Esophagus squamous epithelium (tissue), 5 donors: ENCODE measurements at regions not wholly inside any gene's neighbourhood (a gene's known extent, or its start where the extent isn't known, plus 50 kb on each side); places are given as distances from the start of the nearest gene placed in this dataset.
"Not testable (repeated sequence)": the region's sequence is repeated elsewhere in the genome, so short reads cannot be mapped to it uniquely, and the experiment has no call there.

Source experiments
- DNase-seq: peaks from one replicate; lab custom pipeline; 2025; lab: John Stamatoyannopoulos, UW
- H3K27ac ChIP-seq, 4 donors: fragments of 200-600 bp; sonication (generic); one replicate each; pipeline ENCODE4 v1.5.1; 2016 to 2019; ENCODE audit warnings: mild to moderate bottlenecking in 1 of 4
- H3K27me3 ChIP-seq, 4 donors: fragments of 200-600 bp; sonication (generic); 1 replicate in 3 of 4; 2 replicates in 1 of 4; pipeline versions ENCODE4 v1.5.1 to v1.6.0; 2017 to 2021; ENCODE audit warnings: antibody characterized with exemption in 1 of 4
- H3K36me3 ChIP-seq, 3 donors: fragments of 200-600 bp; sonication (generic); one replicate each; pipeline ENCODE4 v1.5.1; 2016 to 2019
- H3K4me1 ChIP-seq, 3 donors: fragments of 200-600 bp; sonication (generic); one replicate each; pipeline ENCODE4 v1.5.1; 2017 to 2019
- H3K4me3 ChIP-seq, 4 donors: fragments of 200-600 bp; sonication (generic); 1 replicate in 3 of 4; 2 replicates in 1 of 4; pipeline ENCODE4 v1.5.1; 2016 to 2019; ENCODE audit warnings: mild to moderate bottlenecking in 2 of 4, moderate library complexity in 1 of 4
- H3K9me3 ChIP-seq, 3 donors: fragments of 200-600 bp; sonication (generic); one replicate each; pipeline ENCODE4 v1.5.1; 2016 to 2019
- POLR2A ChIP-seq, 4 donors: fragments of 450-650 bp; IDR thresholded peaks; one replicate each; pipeline ENCODE4 v1.6.1; 2017; ENCODE audit warnings: antibody characterized with exemption in 4 of 4, mild to moderate bottlenecking in 4 of 4, moderate library complexity in 3 of 4
- WGBS, 2 donors: methylation state at CpG; one replicate each; pipeline ENCODE4 v1.1.5; 2018; 5-methylcytosine and 5-hydroxymethylcytosine counted together
- intact Hi-C: fragments of 100-400 bp; cut with DNase I; formaldehyde crosslinking; loops from one replicate; pipeline ENCODE4 v1.15.0; 2022
- TF ChIP-seq, protein P1 (sequence below), 6 experiments: fragments of 450-650 bp in 4 of 6; fragments of 200-600 bp in 2 of 6; sonication (generic) in 2 of 6; IDR thresholded peaks; one replicate each; pipeline ENCODE4 v1.5.1; 2016 to 2019; ENCODE audit warnings: antibody characterized with exemption in 6 of 6, mild to moderate bottlenecking in 4 of 6, moderate library complexity in 4 of 6
- donor health status: DM: yes; HTN: yes; CAD: no.

DNA sequence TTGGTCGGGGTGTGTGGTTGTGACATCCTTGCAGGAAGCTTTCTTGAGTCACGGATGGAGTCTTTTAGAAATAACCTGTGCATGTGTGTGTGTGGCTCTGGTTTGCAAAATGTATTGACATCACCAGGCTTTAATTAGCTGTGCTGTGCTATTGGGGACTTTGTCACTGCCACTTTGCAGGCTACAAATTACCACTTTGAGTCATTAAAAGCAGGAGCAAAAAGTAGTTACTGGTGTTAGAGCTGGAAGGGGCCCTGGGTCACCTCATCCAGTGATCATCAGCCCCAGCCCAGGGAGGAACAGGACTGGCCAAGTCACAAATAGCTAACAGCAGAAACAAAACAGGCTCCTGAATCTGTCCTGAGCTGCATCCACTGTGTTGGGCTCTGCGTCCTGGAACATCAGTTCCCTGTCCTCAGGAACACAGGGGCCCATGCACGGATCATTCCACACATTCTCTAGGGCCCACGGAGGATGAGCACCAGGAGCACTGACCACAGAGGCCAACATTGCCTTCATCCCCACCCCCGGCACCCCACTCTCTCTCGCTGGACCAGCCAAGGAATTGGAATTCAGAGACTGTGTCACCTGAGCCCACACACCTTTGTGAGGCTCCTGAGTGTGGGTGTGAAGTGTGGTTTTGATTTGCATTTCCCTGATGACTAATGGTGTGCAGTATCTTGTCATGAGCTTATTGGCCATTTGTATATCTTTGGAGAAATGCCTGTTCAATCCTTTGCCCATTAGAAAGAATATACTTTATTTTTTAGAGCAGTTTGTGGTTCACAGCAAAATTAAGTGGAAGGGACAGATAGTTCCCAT lies 280.1 kb upstream of the C1orf174 start:
- no peak for DNase-seq
- no peak overlapping the region for H3K4me3 ChIP-seq
- H3K9me3 ChIP-seq = no peaks in the 10 kb centered on the region
- H3K4me1 ChIP-seq = no peaks in the 10 kb centered on the region
- H3K36me3 ChIP-seq = no peaks in the 10 kb centered on the region
- intact Hi-C loops = no loop called here
- no peak for TF ChIP-seq POLR2A (IDR thresholded peaks at IDR 0.05)
- TF ChIP-seq, protein P1, sequence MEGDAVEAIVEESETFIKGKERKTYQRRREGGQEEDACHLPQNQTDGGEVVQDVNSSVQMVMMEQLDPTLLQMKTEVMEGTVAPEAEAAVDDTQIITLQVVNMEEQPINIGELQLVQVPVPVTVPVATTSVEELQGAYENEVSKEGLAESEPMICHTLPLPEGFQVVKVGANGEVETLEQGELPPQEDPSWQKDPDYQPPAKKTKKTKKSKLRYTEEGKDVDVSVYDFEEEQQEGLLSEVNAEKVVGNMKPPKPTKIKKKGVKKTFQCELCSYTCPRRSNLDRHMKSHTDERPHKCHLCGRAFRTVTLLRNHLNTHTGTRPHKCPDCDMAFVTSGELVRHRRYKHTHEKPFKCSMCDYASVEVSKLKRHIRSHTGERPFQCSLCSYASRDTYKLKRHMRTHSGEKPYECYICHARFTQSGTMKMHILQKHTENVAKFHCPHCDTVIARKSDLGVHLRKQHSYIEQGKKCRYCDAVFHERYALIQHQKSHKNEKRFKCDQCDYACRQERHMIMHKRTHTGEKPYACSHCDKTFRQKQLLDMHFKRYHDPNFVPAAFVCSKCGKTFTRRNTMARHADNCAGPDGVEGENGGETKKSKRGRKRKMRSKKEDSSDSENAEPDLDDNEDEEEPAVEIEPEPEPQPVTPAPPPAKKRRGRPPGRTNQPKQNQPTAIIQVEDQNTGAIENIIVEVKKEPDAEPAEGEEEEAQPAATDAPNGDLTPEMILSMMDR (IDR thresholded peaks at IDR 0.05) = no peak
- WGBS, 2 donors = 47 to 83% methylated on average over 2 to 5 of the region's 7 CpGs
- no peaks in the 10 kb centered on the region for H3K27me3 ChIP-seq
- H3K27ac ChIP-seq = no peak overlapping the region

GRCh38 chr1:4186486-4186885 lies 286.4 kb upstream of the C1orf174 start:
- H3K4me3 ChIP-seq, H3K4me1 ChIP-seq, DNase-seq, H3K9me3 ChIP-seq, intact Hi-C loops, H3K36me3 ChIP-seq, H3K27ac ChIP-seq, H3K27me3 ChIP-seq: not testable (repeated sequence)
- WGBS, 2 donors = 81 to 100% methylated on average over 1 to 2 of the region's 2 CpGs

- Histone ChIP-seq H3K36me3 (no peaks in the 10 kb centered on the region), H3K27ac (no peak overlapping the region), H3K4me3 (no peak overlapping the region), H3K9me3 (peaks cover 0 to 15% (median 0%) of the 10 kb centered on the region in 3 donors), H3K4me1 (no peaks in the 10 kb centered on the region), H3K27me3 (peaks cover 0 to 7% (median 0%) of the 10 kb centered on the region in 4 donors)
- DNase-seq = no peak
- TF ChIP-seq, protein P1 (IDR thresholded peaks at IDR 0.05) = no peak
- TF ChIP-seq POLR2A (IDR thresholded peaks at IDR 0.05) = no peak
- intact Hi-C loops = no loop called here
Measured at GRCh38 chr1:4203501-4203900, 303.4 kb upstream of the C1orf174 start.

GRCh38 chr1:4207183-4207582 lies 307.1 kb upstream of the C1orf174 start:
- Histone ChIP-seq H3K4me1 (no peaks in the 10 kb centered on the region), H3K9me3 (peaks cover 0 to 15% (median 0%) of the 10 kb centered on the region in 3 donors), H3K36me3 (no peaks in the 10 kb centered on the region), H3K4me3 (no peak overlapping the region), H3K27ac (no peak overlapping the region), H3K27me3 (peaks cover 0 to 7% (median 0%) of the 10 kb centered on the region in 4 donors)
- intact Hi-C loops = no loop called here
- DNase-seq = no peak
- no peak for TF ChIP-seq POLR2A (IDR thresholded peaks at IDR 0.05)
- TF ChIP-seq, protein P1 (IDR thresholded peaks at IDR 0.05) = no peak
- WGBS, 2 donors = 73 to 79% methylated on average over 4 of the region's 4 CpGs

- no peaks in the 10 kb centered on the region for H3K36me3 ChIP-seq
- H3K27me3 ChIP-seq = peaks cover 0 to 7% (median 0%) of the 10 kb centered on the region in 4 donors
- no peak overlapping the region for H3K27ac ChIP-seq
- WGBS, 2 donors = 71 to 75% methylated on average over 6 to 7 of the region's 10 CpGs
- DNase-seq = no peak
- TF ChIP-seq, protein P1 (IDR thresholded peaks at IDR 0.05) = no peak
- no peak for TF ChIP-seq POLR2A (IDR thresholded peaks at IDR 0.05)
- no peaks in the 10 kb centered on the region for H3K4me1 ChIP-seq
- intact Hi-C loops = no loop called here
- no peak overlapping the region for H3K4me3 ChIP-seq
- H3K9me3 ChIP-seq = peaks cover 0 to 15% (median 0%) of the 10 kb centered on the region in 3 donors
Measured at GRCh38 chr1:4207842-4208692, 308.0 kb upstream of the C1orf174 start.
